ENCODE measurements at regions not wholly inside any gene's neighbourhood (a gene's known extent, or its start where the extent isn't known, plus 50 kb on each side); places are given as distances from the start of the nearest gene placed in this dataset.

- Mint-ChIP-seq H3K27me3 (ENCODE audit: insufficient read depth, unreplicated experiment) (no peaks in the 10 kb centered on the region), H3K36me3 (ENCODE audit: insufficient read depth, unreplicated experiment) (peaks cover 4% of the 10 kb centered on the region), H3K4me1 (ENCODE audit: low read depth, unreplicated experiment) (peaks cover 8% of the 10 kb centered on the region), H3K27ac (ENCODE audit: unreplicated experiment) (no peak overlapping the region), H3K9me3 (ENCODE audit: unreplicated experiment) (peaks cover 3% of the 10 kb centered on the region), H3K4me3 (ENCODE audit: unreplicated experiment) (no peak overlapping the region)
- ChIA-PET CTCF (no interaction called here), POLR2A (no interaction called here)
- Histone ChIP-seq H3K27me3 (replicated peaks; ENCODE audit: control insufficient read depth, insufficient read depth, low read length) (no peaks in the 10 kb centered on the region), H3K36me3 (ENCODE audit: control insufficient read depth, insufficient read depth, low read length) (no peaks in the 10 kb centered on the region), H3K9me3 (no peaks in the 10 kb centered on the region), H3K4me3 (ENCODE audit: low read depth, low read length) (no peak overlapping the region), H3K4me1 (peaks cover 5% of the 10 kb centered on the region; the same call in 1 of the 2 replicates)
- BruUV-seq (replicated peaks), result no TSS peak
- DNase-seq, result no peak
- intact Hi-C loops (cut with micrococcal nuclease; ENCODE audit: unreplicated experiment), result no loop called here
- no peak for TF ChIP-seq CTCF (IDR thresholded peaks at IDR 0.05; ENCODE audit: insufficient read depth in 1 of 2, low read depth in 1 of 2, low read length in 1 of 2, severe bottlenecking in 1 of 2, unreplicated experiment in 1 of 2)
Measured at GRCh38 chr9:4349816-4350418, 50.0 kb upstream of the GLIS3 start.

Measured in Caco-2 (cell line).